DOHH2 (cell line): ENCODE measurements at regions not wholly inside any gene's neighbourhood (a gene's known extent, or its start where the extent isn't known, plus 50 kb on each side); places are given as distances from the start of the nearest gene placed in this dataset.
"Not testable (repeated sequence)": the region's sequence is repeated elsewhere in the genome, so short reads cannot be mapped to it uniquely, and the experiment has no call there.

Source experiments
- CTCF ChIP-seq: fragments of 200-600 bp; sonication (generic); IDR thresholded peaks from one replicate; pipeline ENCODE4 v1.5.1; 2014; ENCODE audit warnings: antibody characterized with exemption, mild to moderate bottlenecking, low read depth, low read length; ENCODE audit not compliant: poor library complexity, severe bottlenecking
- EZH2phosphoT487 ChIP-seq: fragments of 200-600 bp; sonication (generic); IDR thresholded peaks from 2 replicates; pipeline ENCODE4 v1.6.1; 2017; ENCODE audit warnings: borderline replicate concordance, mild to moderate bottlenecking, antibody characterized with exemption, low read length, moderate library complexity, mixed read lengths

GRCh38 chr3:89034723-89035122, 72.7 kb upstream of the EPHA3 start:
- not testable (repeated sequence) for TF ChIP-seq EZH2phosphoT487, CTCF
